ENCODE measurements at regions not wholly inside any gene's neighbourhood (a gene's known extent, or its start where the extent isn't known, plus 50 kb on each side); places are given as distances from the start of the nearest gene placed in this dataset.

- no peak for DNase-seq
These were observed 463.2 kb upstream of the ADAMTS16 start for GRCh38 chr5:4676934-4677333.

- no peak for DNase-seq
These were observed 455.2 kb upstream of the ADAMTS16 start for GRCh38 chr5:4684946-4685345.

GRCh38 chr5:4698596-4698995 lies 441.5 kb upstream of the ADAMTS16 start:
- DNase-seq = no peak

- no peak for DNase-seq
These were observed 440.5 kb upstream of the ADAMTS16 start for GRCh38 chr5:4699592-4699991.

DNA sequence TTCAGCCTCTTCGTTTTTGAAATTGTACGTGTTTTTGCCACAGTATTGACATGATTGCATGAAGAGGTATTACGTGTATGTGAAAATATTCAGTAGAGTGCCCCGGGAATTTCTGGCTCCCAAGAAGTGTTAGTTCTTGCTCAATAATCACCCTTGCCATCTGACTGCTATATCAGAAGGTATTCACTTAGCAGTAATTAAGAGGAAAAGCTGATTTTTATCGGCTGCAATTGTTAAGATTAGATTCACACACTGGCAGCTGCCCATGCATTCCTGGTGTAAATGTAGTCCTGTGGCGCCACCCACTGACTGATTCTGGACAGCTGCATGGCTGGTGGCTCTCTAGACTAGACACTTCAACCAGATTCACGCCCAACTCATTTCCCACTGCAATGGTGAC lies 440.1 kb upstream of the ADAMTS16 start:
- DNase-seq = peak; percentile 76

- no peak for DNase-seq
These were observed 439.3 kb upstream of the ADAMTS16 start for GRCh38 chr5:4700871-4701270.

DNA sequence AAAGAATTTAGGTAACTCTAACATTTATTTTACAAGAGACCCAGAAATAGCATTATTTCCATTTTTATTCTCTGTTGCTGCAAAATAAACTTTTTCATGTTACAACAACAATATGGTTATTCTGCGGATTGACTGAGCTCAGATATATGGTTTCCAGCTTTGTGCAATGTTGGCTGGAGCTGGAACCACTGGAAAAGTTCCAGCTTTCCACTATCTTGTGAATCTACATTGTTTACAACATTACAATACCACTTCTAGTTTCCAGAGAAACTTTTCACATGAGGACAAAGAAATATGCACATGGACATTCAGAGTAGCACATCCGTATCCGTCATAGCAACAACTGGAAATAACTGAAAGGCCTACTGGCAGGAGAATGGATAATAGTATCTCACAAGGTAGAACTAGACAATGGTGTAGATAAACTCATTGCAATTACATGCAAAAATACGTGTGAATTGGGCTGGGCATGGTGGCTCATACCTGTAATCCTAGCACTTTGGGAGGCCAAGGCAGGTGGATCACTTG lies 436.1 kb upstream of the ADAMTS16 start:
- no peak for DNase-seq

GRCh38 chr5:4704951-4705350 lies 435.2 kb upstream of the ADAMTS16 start:
- DNase-seq = no peak

GRCh38 chr5:4716781-4717180 lies 423.3 kb upstream of the ADAMTS16 start:
- no peak for DNase-seq

GRCh38 chr5:4717446-4717845 lies 422.7 kb upstream of the ADAMTS16 start:
- no peak for DNase-seq

DNA sequence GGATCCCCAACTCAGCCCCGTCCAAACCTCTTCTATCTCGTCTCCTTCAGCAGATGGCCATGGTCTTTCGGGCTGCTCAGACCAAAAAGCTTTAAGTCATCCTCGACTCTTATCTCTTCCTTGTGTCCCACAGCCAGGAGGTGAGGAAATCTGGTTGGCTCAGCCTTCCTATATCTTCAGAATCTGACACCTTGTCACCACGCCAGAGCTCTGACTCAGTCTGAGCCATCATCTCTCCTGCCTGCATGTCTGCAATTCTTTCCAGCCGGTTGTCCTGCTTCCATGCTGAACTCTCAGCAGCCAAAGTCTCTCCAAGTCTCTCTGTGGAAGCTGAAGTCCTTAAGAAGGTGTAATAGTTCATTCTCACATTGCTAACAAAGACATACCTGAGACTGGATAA lies 419.3 kb upstream of the ADAMTS16 start:
- no peak for DNase-seq

DNA sequence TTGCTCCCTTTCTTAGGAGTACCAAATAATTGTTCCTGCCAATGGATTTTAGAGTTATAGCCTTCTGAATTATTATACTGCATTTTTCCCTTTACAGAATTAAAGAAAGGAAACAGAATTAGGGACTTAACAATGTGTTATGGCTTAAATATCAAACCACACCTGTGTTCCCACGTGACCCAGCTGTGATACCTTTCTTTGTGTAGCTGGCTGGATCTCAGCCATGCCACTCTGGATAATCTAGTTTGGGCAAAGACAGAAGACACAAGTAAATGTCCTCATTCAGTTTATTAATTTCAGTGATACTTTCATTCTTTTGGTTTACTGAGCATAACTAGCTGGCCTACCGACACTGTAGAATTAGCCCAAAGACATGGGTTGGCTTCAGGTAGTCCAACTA lies 417.2 kb upstream of the ADAMTS16 start:
- DNase-seq = no peak

- no peak for DNase-seq
These were observed 414.5 kb upstream of the ADAMTS16 start for GRCh38 chr5:4725594-4725993.

GRCh38 chr5:4730279-4730678 lies 409.9 kb upstream of the ADAMTS16 start:
- DNase-seq = no peak

- no peak for DNase-seq
These were observed 405.8 kb upstream of the ADAMTS16 start for GRCh38 chr5:4734348-4734747.

DNA sequence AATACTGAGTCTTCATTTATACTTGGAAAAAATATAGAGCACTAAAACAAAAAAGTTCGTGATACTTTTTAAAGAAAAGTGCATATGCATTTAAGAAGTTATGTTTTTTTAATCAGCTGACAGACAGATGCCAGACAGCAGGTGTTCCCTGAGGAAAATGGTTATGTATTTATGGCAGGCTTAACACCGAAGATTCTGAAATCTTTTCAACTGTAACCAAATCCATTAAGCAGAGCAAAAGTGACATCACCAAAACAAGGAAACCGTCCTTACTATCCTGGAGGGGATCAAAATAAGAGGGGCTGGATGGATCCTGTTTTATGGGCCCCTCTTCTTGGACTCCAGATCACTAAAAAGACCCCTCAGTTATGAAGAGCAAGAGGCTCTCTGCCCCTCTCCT lies 404.9 kb upstream of the ADAMTS16 start:
- no peak for DNase-seq

DNA sequence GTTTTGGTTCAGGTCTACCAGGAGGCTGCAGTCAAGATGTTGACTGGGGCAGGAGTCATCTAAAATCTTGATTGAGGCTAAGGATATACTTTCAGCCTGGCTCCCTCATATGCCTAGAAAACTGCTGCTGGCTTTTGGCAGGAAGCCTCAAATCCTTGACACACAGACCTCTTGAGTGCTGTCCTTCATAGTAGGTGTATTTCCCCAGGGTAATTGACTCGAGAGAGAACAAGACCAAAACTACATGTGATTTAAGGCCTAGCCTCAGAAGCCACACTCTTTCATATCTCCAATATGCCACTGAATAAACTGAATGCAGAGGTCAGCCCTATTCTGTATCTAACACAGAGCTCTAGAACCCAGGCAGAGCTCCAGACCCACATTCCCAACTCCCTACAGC lies 402.3 kb upstream of the ADAMTS16 start:
- no peak for DNase-seq

GRCh38 chr5:4738298-4738697 lies 401.8 kb upstream of the ADAMTS16 start:
- no peak for DNase-seq

DNA sequence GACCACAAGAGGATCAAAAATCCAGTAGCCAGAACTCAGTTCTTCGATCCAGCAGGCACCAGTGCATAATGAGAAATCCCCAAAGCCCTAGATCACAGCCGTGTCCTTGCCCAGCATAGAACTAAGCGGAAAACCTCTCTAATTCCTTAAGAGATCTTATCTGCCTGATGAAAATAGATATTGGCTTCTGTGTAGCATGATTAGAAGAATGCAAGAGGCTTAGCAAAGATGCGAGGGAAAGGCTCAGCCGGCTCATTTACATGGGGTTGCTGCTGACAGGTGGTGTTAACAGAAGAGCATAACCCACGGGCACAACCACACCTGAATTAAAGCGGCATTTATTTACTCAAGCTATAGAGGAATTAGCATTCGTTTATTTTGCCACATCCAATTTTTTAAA lies 400.0 kb upstream of the ADAMTS16 start:
- no peak for DNase-seq

- DNase-seq = no peak
These were observed 381.6 kb upstream of the ADAMTS16 start for GRCh38 chr5:4758550-4758949.

DNA sequence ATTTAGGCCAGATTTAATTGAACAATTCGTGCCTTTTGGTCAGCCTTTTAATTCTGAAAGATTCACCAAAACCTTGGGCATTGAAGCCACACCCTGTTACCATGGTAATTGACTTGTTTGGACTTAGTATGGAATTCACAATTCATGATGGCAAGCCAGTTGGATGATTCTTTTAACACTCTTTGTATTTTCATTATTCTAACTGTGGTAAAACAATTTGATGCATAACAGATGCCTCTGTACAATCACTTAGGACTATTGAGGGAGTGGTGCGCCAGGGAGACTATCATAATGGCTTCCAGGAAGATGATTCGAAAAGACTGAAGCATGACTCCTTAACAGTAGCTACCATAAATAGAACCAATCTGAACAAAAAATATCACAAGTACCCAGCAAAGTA lies 381.1 kb upstream of the ADAMTS16 start:
- DNase-seq = no peak

- no peak for DNase-seq
These were observed 377.8 kb upstream of the ADAMTS16 start for GRCh38 chr5:4762316-4762715.

GRCh38 chr5:4765411-4765810 lies 374.7 kb upstream of the ADAMTS16 start:
- DNase-seq = no peak

GRCh38 chr5:4766101-4766500 lies 374.0 kb upstream of the ADAMTS16 start:
- no peak for DNase-seq

GRCh38 chr5:4772591-4772990 lies 367.5 kb upstream of the ADAMTS16 start:
- no peak for DNase-seq

GRCh38 chr5:4773827-4774317 lies 366.3 kb upstream of the ADAMTS16 start:
- DNase-seq = no peak
